VCaP (cell line): ENCODE measurements at regions not wholly inside any gene's neighbourhood (a gene's known extent, or its start where the extent isn't known, plus 50 kb on each side); places are given as distances from the start of the nearest gene placed in this dataset.

Experiments used
- H3K27ac ChIP-seq: fragments of 450-650 bp; 2 replicates; pipeline ENCODE4 v1.5.1; 2017
- TF ChIP-seq, protein P1 (sequence below): fragments of 450-650 bp; conservative IDR thresholded peaks from 2 replicates; pipeline ENCODE4 v1.5.1; 2017; ENCODE audit warnings: mild to moderate bottlenecking, moderate library complexity

DNA sequence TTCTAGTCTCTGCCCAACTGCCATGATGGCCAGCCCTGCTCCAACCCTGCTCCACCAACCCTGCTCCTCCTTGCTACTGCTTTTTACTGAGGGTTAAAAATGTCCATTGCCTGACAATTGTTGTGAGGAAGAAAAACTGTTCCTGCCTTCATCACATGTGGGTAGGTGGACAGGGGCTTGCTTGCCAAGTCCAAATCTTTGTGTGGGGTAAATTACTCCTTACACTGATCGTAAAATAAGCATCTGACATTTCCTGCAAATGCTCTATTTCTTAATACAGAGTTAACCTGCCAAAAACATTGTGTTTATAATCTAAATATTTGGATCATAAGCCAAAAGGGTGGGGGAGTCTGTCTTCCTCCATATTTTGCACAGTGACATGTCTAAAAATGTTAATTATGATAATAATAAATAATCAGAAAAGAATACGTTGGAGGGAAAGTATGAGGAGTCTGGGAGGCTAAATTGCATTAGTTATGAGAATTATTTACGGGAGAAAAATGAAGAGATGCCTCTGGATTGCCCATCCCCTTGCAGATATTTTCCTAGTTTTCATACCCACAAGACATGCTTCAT lies 242.5 kb upstream of the TBL1XR1 start:
- TF ChIP-seq, protein P1, sequence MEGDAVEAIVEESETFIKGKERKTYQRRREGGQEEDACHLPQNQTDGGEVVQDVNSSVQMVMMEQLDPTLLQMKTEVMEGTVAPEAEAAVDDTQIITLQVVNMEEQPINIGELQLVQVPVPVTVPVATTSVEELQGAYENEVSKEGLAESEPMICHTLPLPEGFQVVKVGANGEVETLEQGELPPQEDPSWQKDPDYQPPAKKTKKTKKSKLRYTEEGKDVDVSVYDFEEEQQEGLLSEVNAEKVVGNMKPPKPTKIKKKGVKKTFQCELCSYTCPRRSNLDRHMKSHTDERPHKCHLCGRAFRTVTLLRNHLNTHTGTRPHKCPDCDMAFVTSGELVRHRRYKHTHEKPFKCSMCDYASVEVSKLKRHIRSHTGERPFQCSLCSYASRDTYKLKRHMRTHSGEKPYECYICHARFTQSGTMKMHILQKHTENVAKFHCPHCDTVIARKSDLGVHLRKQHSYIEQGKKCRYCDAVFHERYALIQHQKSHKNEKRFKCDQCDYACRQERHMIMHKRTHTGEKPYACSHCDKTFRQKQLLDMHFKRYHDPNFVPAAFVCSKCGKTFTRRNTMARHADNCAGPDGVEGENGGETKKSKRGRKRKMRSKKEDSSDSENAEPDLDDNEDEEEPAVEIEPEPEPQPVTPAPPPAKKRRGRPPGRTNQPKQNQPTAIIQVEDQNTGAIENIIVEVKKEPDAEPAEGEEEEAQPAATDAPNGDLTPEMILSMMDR: no peak
- no peak overlapping the region for H3K27ac ChIP-seq

DNA sequence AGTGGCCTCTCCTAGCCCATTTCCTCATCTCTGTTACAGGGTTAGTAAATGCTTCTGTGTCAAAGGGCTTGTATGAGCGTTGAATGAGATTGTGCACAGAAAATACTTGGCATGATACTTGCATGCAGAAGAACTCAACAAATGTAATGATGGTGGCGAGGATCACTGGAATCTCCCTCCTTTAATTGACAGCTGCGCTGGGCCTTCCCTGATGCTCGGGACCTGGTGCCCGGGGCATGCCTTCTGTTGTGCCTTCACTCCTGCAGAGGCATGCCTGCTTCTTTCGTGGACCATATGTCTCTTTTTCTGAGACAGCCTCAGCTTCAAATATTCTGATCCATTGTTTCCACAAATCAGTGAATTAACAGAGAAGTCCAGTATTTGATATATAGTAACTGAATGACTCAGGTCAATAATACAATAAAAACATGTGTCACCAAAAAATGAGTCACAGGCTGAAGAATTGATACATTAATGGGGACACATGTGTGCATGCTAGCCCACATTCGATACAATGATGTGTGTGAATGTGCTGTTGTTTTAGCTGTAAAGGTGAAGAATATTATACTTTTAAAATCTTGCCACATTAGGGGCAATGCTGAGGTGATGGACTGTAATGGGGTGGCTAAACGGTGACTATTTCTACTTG lies 243.3 kb upstream of the TBL1XR1 start:
- H3K27ac ChIP-seq: no peak overlapping the region
- TF ChIP-seq, protein P1: no peak

DNA sequence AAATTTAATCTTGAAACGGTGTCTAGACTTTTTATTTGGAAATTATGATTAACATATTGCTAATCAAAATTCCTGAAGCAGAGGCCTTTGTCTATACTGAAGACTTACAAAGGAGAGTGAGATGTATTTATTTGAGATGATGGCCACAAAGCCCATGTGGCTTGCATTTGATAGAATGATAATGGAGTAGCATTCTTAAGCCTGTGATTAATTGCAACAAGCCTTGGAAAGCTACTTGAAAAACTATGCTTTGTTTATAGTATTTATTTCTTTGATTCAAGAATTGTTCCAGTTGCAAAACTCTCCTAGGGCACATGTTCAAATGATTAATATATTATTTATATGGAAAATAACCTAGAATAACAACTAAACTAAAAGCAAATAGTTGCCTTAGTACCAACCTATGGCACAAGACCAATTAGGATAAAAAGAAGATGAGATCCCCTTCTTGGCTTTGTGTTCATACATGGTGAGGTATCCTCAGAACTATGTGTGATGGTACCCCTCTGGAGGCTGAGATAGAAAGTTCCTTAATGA lies 244.1 kb upstream of the TBL1XR1 start:
- TF ChIP-seq, protein P1: no peak
- H3K27ac ChIP-seq: no peak overlapping the region

DNA sequence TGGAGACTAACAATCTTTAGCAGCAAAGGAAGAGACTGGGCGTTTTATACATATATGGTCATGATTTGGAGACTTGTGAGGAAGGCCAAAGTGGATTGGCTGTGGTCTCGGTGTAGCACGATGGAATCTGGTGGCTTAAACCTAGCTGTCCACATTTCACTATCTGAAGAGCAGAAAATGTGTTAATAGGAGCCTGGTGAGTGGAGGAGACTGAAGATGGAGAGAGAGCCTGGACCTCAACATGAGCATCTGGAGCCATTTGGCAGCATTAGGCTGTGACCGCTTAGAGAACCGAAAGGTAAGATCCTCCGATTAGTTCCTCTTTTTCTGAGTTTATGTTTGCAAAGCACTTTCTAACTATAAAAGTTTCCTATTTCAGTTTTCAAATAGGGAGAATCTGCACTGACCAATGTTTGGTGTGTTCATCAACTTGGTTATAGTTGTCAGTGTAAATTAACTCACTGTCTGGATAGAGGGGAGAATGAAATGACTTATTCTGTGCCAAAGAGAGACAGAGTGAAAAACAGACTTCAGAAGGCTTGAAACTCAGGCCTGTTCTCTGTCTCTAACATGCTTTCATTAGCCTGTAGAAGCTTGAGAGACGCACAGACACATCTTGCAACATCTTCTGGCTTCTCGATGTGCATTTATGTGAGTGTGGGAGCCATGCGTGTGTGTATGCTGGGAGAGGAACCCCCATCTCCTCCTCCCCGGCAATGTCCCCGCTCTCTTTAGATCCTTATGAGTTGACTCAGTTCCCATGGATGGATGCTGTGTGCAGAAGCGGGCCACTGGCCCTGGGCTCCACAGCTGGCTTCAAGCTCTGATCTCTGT lies 244.7 kb upstream of the TBL1XR1 start:
- no peak overlapping the region for H3K27ac ChIP-seq

DNA sequence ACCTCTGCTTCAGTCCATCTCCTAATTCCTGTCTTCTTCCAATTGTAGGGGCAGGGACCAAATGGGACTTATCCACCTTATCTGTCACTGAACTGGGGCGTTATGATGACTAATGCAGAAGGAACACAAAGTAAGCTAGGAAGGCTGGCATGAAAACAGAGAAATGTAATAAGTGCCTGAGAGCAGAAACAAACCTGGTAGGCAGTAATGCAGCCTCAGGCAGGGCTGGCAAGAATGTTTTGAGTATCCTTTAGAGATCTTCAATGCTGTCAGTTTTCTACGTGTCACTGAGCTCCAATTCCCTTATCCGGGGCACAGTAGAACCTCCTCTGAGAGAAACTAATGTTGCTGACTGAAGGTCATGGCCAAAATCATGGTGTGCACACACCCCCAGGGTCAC lies 246.2 kb upstream of the TBL1XR1 start:
- TF ChIP-seq, protein P1: no peak
- no peak overlapping the region for H3K27ac ChIP-seq

More for the DNA sequence above, 244.7 kb upstream of the TBL1XR1 start:
- TF ChIP-seq, protein P1: no peak

DNA sequence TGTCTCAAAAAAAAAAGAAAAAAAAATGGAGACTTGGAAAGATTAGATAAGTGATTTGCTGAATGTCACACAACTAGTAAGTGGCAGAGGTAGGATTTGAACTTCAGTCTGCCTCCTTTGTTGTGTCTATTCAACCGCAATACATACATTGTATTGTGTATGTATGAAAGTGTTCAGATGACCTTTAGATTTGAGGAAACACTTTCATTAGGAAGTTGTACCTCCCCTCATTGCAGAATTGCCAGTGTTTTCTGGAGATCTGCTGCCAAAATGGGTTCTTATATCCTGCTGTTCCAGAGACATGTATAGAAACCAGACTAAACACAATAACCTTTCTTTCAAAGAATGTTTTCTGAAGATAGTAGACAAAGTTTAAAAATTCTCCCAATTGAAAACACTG lies 247.4 kb upstream of the TBL1XR1 start:
- no peak overlapping the region for H3K27ac ChIP-seq
- TF ChIP-seq, protein P1: no peak

DNA sequence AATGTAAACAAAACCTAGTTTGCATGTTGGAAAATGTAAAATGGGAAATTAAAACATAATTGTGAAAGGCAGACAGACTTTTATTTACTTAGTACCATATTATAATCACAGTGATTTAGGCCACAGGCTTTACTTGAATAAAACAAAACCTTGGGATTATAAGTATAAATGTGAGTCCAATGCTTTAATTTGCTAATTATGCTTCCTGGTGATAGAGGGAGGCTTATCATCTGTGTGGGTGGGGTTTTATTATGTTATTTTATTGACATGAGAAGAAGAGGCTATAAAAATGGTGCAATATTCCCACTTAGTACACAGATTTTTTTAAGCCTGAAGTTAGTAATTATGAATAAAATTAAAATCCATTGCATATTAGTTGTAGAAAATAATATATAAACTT lies 248.3 kb upstream of the TBL1XR1 start:
- TF ChIP-seq, protein P1: no peak
- no peak overlapping the region for H3K27ac ChIP-seq
